ENCODE measurements at regions not wholly inside any gene's neighbourhood (a gene's known extent, or its start where the extent isn't known, plus 50 kb on each side); places are given as distances from the start of the nearest gene placed in this dataset.
"Not testable (repeated sequence)": the region's sequence is repeated elsewhere in the genome, so short reads cannot be mapped to it uniquely, and the experiment has no call there.

DNA sequence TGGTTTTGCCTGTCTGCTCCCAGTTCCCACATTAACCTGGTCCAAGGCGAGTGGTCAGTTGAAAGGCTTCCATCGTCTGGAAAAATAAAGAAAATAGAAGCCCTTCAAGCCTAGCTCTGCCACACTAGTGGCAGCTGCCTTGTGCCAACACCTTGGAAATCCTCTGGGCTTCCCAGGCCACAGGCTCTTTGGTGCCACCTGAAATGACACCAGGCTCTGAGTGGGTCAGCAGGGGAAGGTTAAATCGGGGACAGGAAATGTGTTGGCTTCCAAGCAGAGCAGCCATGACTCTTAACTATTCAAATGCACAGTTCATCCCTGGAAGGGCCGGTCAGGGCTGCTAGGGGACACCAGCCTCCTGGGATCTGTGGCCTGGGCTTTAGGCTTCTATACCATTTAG, 558.7 kb downstream of the MATN1 start:
- Histone ChIP-seq H3K4me1 (ENCODE audit: control insufficient read depth in 2 of 2, insufficient read depth in 2 of 2, low read length in 2 of 2) (no peaks in the 10 kb centered on the region), H3K9me3 (ENCODE audit: control insufficient read depth in 2 of 2, insufficient read depth in 1 of 2, low read length in 1 of 2) (no peaks in the 10 kb centered on the region), H3K36me3 (ENCODE audit: control insufficient read depth in 2 of 2, insufficient read depth in 2 of 2, low read length in 1 of 2) (no peaks in the 10 kb centered on the region), H3K27me3 (ENCODE audit: control insufficient read depth in 2 of 2, insufficient read depth in 1 of 2, low read length in 1 of 2) (no peaks in the 10 kb centered on the region), H3K27ac (ENCODE audit: low read depth in 1 of 2, low read length in 1 of 2) (no peak overlapping the region), H3K4me3 (ENCODE audit: low read length in 2 of 2) (no peak overlapping the region)
- 91% methylated on average over 4 of the region's 4 CpGs for WGBS
- DNase-seq (ENCODE audit: low read depth in 6 of 9, low spot score in 9 of 9), result no peak

GRCh38 chr1:30162565-30162964, 560.8 kb downstream of the MATN1 start:
- no peaks in the 10 kb centered on the region for H3K9me3 ChIP-seq (ENCODE audit: control insufficient read depth in 2 of 2, insufficient read depth in 1 of 2, low read length in 1 of 2)
- no peak overlapping the region for H3K27ac ChIP-seq (ENCODE audit: low read depth in 1 of 2, low read length in 1 of 2)
- no peaks in the 10 kb centered on the region for H3K4me1 ChIP-seq (ENCODE audit: control insufficient read depth in 2 of 2, insufficient read depth in 2 of 2, low read length in 2 of 2)
- no peak overlapping the region for H3K4me3 ChIP-seq (ENCODE audit: low read length in 2 of 2)
- 88% methylated on average over 2 of the region's 2 CpGs for WGBS
- no peaks in the 10 kb centered on the region for H3K27me3 ChIP-seq (ENCODE audit: control insufficient read depth in 2 of 2, insufficient read depth in 1 of 2, low read length in 1 of 2)
- H3K36me3 ChIP-seq (ENCODE audit: control insufficient read depth in 2 of 2, insufficient read depth in 2 of 2, low read length in 1 of 2), result no peaks in the 10 kb centered on the region
- no peak for DNase-seq (ENCODE audit: low read depth in 6 of 9, low spot score in 9 of 9)

DNA sequence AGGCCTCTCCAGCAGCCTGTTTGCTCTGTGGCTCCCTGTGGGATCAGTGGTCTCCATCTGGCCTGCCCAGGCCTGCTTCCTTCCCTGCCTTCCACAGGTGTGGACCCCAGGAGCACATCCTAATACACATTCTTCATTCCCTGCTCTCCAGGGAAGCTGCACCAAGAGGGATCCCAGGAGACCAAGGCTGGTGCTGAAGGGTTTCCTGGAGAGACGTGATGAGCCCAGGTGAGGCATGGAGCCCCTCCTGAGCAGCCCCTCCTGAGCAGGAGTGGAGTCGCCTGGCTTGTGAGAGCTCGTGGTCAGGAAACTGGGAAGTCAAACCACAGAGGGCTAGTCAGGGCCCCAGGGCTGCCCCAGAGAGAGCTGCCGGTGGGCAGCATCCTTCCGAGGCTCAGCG, 561.4 kb downstream of the MATN1 start:
- no peak for DNase-seq (ENCODE audit: low read depth in 6 of 9, low spot score in 9 of 9)
- Histone ChIP-seq H3K9me3 (ENCODE audit: control insufficient read depth in 2 of 2, insufficient read depth in 1 of 2, low read length in 1 of 2) (no peaks in the 10 kb centered on the region), H3K27me3 (ENCODE audit: control insufficient read depth in 2 of 2, insufficient read depth in 1 of 2, low read length in 1 of 2) (no peaks in the 10 kb centered on the region), H3K36me3 (ENCODE audit: control insufficient read depth in 2 of 2, insufficient read depth in 2 of 2, low read length in 1 of 2) (no peaks in the 10 kb centered on the region), H3K27ac (ENCODE audit: low read depth in 1 of 2, low read length in 1 of 2) (no peak overlapping the region), H3K4me3 (ENCODE audit: low read length in 2 of 2) (no peak overlapping the region), H3K4me1 (ENCODE audit: control insufficient read depth in 2 of 2, insufficient read depth in 2 of 2, low read length in 2 of 2) (no peaks in the 10 kb centered on the region)
- 30% methylated on average over 6 of the region's 6 CpGs for WGBS

- Histone ChIP-seq H3K4me1 (ENCODE audit: control insufficient read depth in 2 of 2, insufficient read depth in 2 of 2, low read length in 2 of 2) (no peaks in the 10 kb centered on the region), H3K36me3 (ENCODE audit: control insufficient read depth in 2 of 2, insufficient read depth in 2 of 2, low read length in 1 of 2) (no peaks in the 10 kb centered on the region), H3K9me3 (ENCODE audit: control insufficient read depth in 2 of 2, insufficient read depth in 1 of 2, low read length in 1 of 2) (no peaks in the 10 kb centered on the region), H3K4me3 (ENCODE audit: low read length in 2 of 2) (no peak overlapping the region), H3K27me3 (ENCODE audit: control insufficient read depth in 2 of 2, insufficient read depth in 1 of 2, low read length in 1 of 2) (no peaks in the 10 kb centered on the region), H3K27ac (ENCODE audit: low read depth in 1 of 2, low read length in 1 of 2) (no peak overlapping the region)
- DNase-seq (ENCODE audit: low read depth in 6 of 9, low spot score in 9 of 9), result no peak
- WGBS, result 90% methylated on average over 12 of the region's 12 CpGs
These were observed 562.2 kb downstream of the MATN1 start for GRCh38 chr1:30160999-30161689.

DNA sequence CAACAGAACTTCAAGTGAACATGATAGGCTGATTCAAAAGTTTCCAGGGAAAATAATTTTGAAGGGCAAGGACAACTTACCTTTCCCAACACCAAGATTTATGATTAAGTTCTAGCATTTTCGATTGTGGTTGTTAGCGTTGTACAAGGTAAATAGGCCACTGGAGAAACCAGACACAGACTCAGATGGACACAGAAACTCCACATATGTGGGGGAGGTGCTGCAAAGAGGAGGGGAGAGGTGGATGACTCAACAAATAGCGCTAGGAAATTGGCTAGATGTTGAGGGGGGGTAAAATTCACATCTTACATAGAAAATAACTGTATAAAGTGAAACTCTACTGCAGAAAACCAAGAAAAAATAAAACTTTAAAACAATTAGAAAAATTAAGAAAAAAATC, 564.4 kb downstream of the MATN1 start:
- Histone ChIP-seq H3K4me3 (ENCODE audit: low read length in 2 of 2) (no peak overlapping the region), H3K4me1 (ENCODE audit: control insufficient read depth in 2 of 2, insufficient read depth in 2 of 2, low read length in 2 of 2) (no peaks in the 10 kb centered on the region), H3K9me3 (ENCODE audit: control insufficient read depth in 2 of 2, insufficient read depth in 1 of 2, low read length in 1 of 2) (no peaks in the 10 kb centered on the region), H3K27ac (ENCODE audit: low read depth in 1 of 2, low read length in 1 of 2) (no peak overlapping the region), H3K36me3 (ENCODE audit: control insufficient read depth in 2 of 2, insufficient read depth in 2 of 2, low read length in 1 of 2) (no peaks in the 10 kb centered on the region), H3K27me3 (ENCODE audit: control insufficient read depth in 2 of 2, insufficient read depth in 1 of 2, low read length in 1 of 2) (no peaks in the 10 kb centered on the region)
- DNase-seq (ENCODE audit: low read depth in 6 of 9, low spot score in 9 of 9), result no peak
- 79% methylated on average over 3 of the region's 3 CpGs for WGBS

GRCh38 chr1:30155698-30156097, 567.7 kb downstream of the MATN1 start:
- H3K27me3 ChIP-seq (ENCODE audit: control insufficient read depth in 2 of 2, insufficient read depth in 1 of 2, low read length in 1 of 2); H3K9me3 ChIP-seq (ENCODE audit: control insufficient read depth in 2 of 2, insufficient read depth in 1 of 2, low read length in 1 of 2); H3K27ac ChIP-seq (ENCODE audit: low read depth in 1 of 2, low read length in 1 of 2); H3K36me3 ChIP-seq (ENCODE audit: control insufficient read depth in 2 of 2, insufficient read depth in 2 of 2, low read length in 1 of 2); DNase-seq (ENCODE audit: low read depth in 6 of 9, low spot score in 9 of 9); H3K4me3 ChIP-seq (ENCODE audit: low read length in 2 of 2); H3K4me1 ChIP-seq (ENCODE audit: control insufficient read depth in 2 of 2, insufficient read depth in 2 of 2, low read length in 2 of 2): not testable (repeated sequence)
- WGBS, result 97% methylated on average over 2 of the region's 2 CpGs

- not testable (repeated sequence) for H3K36me3 ChIP-seq (ENCODE audit: control insufficient read depth in 2 of 2, insufficient read depth in 2 of 2, low read length in 1 of 2); H3K4me3 ChIP-seq (ENCODE audit: low read length in 2 of 2); H3K27me3 ChIP-seq (ENCODE audit: control insufficient read depth in 2 of 2, insufficient read depth in 1 of 2, low read length in 1 of 2); H3K9me3 ChIP-seq (ENCODE audit: control insufficient read depth in 2 of 2, insufficient read depth in 1 of 2, low read length in 1 of 2); H3K27ac ChIP-seq (ENCODE audit: low read depth in 1 of 2, low read length in 1 of 2); H3K4me1 ChIP-seq (ENCODE audit: control insufficient read depth in 2 of 2, insufficient read depth in 2 of 2, low read length in 2 of 2); DNase-seq (ENCODE audit: low read depth in 6 of 9, low spot score in 9 of 9)
- 93% methylated on average over 3 of the region's 3 CpGs for WGBS
These were observed 568.1 kb downstream of the MATN1 start for GRCh38 chr1:30155253-30155652.

- H3K27me3 ChIP-seq (ENCODE audit: control insufficient read depth in 2 of 2, insufficient read depth in 1 of 2, low read length in 1 of 2), result no peaks in the 10 kb centered on the region
- H3K27ac ChIP-seq (ENCODE audit: low read depth in 1 of 2, low read length in 1 of 2), result no peak overlapping the region
- DNase-seq (ENCODE audit: low read depth in 6 of 9, low spot score in 9 of 9), result no peak
- no peak overlapping the region for H3K4me3 ChIP-seq (ENCODE audit: low read length in 2 of 2)
- no peaks in the 10 kb centered on the region for H3K9me3 ChIP-seq (ENCODE audit: control insufficient read depth in 2 of 2, insufficient read depth in 1 of 2, low read length in 1 of 2)
- 83% methylated on average over 4 of the region's 4 CpGs for WGBS
- no peaks in the 10 kb centered on the region for H3K36me3 ChIP-seq (ENCODE audit: control insufficient read depth in 2 of 2, insufficient read depth in 2 of 2, low read length in 1 of 2)
- no peaks in the 10 kb centered on the region for H3K4me1 ChIP-seq (ENCODE audit: control insufficient read depth in 2 of 2, insufficient read depth in 2 of 2, low read length in 2 of 2)
These were observed 569.5 kb downstream of the MATN1 start for GRCh38 chr1:30153743-30154449.

GRCh38 chr1:30151826-30152225, 571.6 kb downstream of the MATN1 start:
- no peak for DNase-seq (ENCODE audit: low read depth in 6 of 9, low spot score in 9 of 9)
- WGBS, result 60% methylated on average over 1 of the region's 1 CpG

More at GRCh38 chr1:30151826-30152225, 571.6 kb downstream of the MATN1 start:
- Histone ChIP-seq H3K27ac (ENCODE audit: low read depth in 1 of 2, low read length in 1 of 2) (no peak overlapping the region), H3K27me3 (ENCODE audit: control insufficient read depth in 2 of 2, insufficient read depth in 1 of 2, low read length in 1 of 2) (no peaks in the 10 kb centered on the region), H3K4me3 (ENCODE audit: low read length in 2 of 2) (no peak overlapping the region), H3K4me1 (ENCODE audit: control insufficient read depth in 2 of 2, insufficient read depth in 2 of 2, low read length in 2 of 2) (no peaks in the 10 kb centered on the region), H3K36me3 (ENCODE audit: control insufficient read depth in 2 of 2, insufficient read depth in 2 of 2, low read length in 1 of 2) (no peaks in the 10 kb centered on the region), H3K9me3 (ENCODE audit: control insufficient read depth in 2 of 2, insufficient read depth in 1 of 2, low read length in 1 of 2) (no peaks in the 10 kb centered on the region)
